Choroid plexus epithelial cell (primary cell): ENCODE measurements at regions not wholly inside any gene's neighbourhood (a gene's known extent, or its start where the extent isn't known, plus 50 kb on each side); places are given as distances from the start of the nearest gene placed in this dataset.

Source experiments
- DNase-seq: peaks from one replicate; pipeline ENCODE4 v3.0.0-alpha.2; 2010; ENCODE audit warnings: low read depth
- H3K4me3 ChIP-seq: 2 replicates; pipeline ENCODE4 v1.5.1; 2011; ENCODE audit warnings: low read depth, mild to moderate bottlenecking, control low read depth, low read length, moderate library complexity
- TF ChIP-seq, protein P1 (sequence below): conservative IDR thresholded peaks from 2 replicates; pipeline ENCODE4 v1.5.1; 2011; ENCODE audit warnings: low read depth, mild to moderate bottlenecking, control low read depth, inconsistent platforms, low read length, moderate library complexity

DNA sequence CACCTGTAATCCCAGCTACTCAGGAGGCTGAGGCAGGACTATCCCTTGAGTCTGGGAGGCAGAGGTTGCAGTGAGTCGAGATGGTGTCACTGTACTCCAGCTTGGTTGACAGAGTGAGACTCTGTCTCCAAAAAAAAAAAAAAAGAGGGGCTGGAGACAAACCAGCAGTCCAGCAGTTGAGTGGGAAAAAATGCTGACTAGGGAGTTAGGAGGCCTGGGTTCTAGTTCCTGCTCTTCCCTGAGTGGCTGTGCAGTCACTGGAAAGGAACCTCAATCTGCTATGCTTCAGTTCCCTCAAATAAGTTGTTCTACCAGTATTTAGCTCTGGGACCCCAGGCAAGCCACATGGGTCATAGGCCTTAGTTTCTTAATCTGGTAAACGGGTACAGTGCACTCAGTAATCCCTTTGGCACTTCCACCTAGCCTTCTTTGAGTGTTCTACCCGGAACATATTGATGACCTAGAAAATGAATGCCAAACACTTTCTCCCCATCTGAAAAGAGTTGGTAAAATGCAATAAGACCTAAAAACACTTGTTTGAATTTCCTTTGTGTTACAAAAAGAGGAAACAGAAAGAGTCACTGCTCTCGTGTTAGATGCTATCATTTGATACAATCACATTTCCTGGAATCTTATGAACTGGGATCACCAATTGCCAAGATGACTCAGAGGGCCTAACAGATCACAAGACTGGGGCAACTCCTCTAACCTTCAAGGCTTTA is 99.3 kb upstream of the EGFL6 start:
- TF ChIP-seq, protein P1, sequence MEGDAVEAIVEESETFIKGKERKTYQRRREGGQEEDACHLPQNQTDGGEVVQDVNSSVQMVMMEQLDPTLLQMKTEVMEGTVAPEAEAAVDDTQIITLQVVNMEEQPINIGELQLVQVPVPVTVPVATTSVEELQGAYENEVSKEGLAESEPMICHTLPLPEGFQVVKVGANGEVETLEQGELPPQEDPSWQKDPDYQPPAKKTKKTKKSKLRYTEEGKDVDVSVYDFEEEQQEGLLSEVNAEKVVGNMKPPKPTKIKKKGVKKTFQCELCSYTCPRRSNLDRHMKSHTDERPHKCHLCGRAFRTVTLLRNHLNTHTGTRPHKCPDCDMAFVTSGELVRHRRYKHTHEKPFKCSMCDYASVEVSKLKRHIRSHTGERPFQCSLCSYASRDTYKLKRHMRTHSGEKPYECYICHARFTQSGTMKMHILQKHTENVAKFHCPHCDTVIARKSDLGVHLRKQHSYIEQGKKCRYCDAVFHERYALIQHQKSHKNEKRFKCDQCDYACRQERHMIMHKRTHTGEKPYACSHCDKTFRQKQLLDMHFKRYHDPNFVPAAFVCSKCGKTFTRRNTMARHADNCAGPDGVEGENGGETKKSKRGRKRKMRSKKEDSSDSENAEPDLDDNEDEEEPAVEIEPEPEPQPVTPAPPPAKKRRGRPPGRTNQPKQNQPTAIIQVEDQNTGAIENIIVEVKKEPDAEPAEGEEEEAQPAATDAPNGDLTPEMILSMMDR = no peak
- DNase-seq = no peak
- H3K4me3 ChIP-seq = no peak overlapping the region

DNA sequence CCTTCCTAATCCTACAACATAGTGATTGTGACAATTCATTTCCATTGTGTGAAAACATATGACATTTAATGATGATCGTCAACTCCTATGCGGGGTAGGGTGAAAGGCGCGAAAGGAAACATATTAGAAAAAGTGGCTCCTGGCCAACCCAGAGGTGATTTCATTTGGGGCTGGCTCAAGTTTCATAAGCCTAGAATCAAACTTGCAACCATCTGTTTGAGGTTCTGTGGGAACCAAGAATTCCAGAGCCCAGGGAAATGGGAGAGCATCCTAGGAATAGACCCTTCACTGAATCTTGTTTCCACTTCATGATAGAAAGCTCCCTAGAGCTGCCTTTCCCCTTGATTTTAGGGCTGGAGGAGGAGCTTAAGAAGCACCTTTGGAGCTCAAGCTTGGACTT is 101.3 kb upstream of the EGFL6 start:
- TF ChIP-seq, protein P1 = no peak
- no peak overlapping the region for H3K4me3 ChIP-seq
- no peak for DNase-seq

DNA sequence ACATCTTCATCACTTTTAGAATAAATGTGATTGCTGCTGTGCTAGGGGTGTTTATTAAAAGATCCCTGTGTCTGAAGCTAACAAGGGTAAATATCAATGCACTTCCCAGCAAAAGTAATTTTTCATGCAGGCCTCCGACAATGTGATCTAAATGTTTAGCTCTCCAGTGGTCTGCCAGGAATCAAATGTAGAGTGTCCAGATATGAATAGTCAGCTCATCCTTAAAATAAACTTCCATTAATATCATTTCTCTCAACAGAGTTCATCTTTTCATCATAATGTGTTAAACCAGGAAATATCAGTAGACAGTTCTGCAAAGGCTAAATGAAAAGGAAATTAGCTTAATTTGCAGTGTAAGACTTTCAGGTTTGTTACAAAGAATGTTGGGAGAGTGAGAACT is 102.2 kb upstream of the EGFL6 start:
- no peak overlapping the region for H3K4me3 ChIP-seq
- TF ChIP-seq, protein P1 = no peak

DNA sequence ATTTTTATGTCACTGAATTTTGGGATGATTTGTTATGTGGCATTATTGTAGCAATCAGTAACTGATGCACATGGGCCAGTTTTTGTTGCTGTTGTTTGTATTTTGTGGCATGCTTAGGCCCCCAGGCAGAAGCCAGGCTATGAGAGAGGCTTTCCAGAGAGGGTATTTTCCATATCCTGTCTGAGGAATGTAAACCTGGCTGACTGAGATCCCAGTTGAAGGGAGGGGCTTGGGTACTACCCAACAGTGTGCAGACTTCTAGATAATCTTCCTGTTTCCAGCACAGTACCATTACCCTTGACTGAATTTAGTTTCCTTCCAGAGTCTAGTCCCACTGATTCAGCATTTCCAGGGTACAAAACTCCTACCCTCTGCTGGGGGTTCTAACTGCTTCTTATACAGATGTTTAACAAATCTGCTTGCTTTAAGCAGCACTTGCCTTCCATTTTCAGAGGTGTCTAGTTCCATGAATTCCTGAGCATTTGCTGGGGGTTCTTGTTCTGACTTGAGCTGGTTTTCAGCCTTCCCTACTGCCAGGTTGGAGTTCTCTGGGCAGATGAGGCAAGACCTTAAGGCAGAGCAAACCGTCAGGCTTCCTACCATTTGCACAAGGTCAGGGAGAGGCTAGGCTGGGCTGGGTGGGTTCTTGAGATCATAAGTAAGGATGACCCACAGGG is 104.7 kb upstream of the EGFL6 start:
- DNase-seq = no peak
- TF ChIP-seq, protein P1 = no peak
- no peak overlapping the region for H3K4me3 ChIP-seq

More for the DNA sequence above, 102.2 kb upstream of the EGFL6 start:
- no peak for DNase-seq

DNA sequence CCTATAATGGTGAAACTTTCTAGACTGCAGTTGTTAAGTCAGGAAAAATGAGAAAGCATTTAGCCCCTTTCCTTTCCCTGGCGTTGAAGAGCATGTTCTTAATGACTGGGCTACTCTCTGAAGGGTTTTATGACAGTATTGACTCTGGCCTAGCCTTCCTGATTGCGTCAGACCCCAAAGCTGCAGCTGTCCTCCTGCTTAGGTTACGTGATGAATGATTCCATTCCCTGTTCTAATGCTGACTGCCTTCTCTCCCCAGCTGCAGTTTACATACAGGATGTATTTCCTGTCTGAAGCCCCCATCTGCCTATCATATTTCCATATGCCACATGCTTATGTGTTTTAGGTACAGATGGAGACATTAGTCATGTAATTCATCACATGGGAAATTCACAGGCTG is 105.8 kb upstream of the EGFL6 start:
- peak; percentile 93 for DNase-seq
- H3K4me3 ChIP-seq = no peak overlapping the region
- TF ChIP-seq, protein P1 = no peak

DNA sequence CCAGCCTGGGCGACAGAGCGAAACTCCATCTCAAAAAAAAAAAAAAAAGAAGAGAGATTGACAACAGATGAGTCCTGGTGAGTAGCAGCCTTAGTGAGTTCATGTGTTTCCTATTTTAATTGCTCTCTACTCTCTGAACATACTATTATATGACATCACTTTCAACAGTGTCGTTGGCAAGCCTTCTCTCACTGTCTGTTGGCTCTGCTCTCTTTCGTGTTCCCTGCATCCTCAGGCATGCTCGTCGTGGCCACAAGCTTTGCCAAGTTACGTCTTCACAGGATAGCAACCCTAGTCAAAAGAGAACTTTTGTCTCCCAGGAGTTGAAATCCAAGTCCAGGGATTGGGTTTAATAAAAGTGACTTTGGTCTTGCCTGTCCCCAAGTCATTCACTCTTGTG is 117.1 kb upstream of the EGFL6 start:
- H3K4me3 ChIP-seq = no peak overlapping the region
- no peak for DNase-seq
- TF ChIP-seq, protein P1 = no peak

DNA sequence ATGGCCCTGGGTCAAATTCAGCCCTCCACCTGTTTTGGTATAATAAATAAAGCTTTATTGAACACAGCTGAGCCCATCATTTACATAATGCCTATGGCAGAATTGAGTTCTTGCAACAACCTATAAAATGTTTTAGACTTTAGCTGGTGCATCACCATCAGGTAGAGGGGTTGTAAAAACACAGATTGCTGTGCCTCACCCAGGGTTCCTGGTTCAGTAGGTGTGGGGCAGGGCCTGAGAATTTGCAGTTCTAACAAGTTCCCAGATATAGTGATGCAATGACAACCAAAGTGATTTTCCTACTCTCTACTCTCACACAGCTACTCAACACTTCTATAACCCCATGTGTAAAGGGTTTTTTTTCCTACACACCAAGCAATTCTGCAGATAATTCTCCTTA is 120.0 kb upstream of the EGFL6 start:
- H3K4me3 ChIP-seq = no peak overlapping the region
- TF ChIP-seq, protein P1 = no peak
- no peak for DNase-seq
